ENCODE measurements at regions not wholly inside any gene's neighbourhood (a gene's known extent, or its start where the extent isn't known, plus 50 kb on each side); places are given as distances from the start of the nearest gene placed in this dataset.

DNA sequence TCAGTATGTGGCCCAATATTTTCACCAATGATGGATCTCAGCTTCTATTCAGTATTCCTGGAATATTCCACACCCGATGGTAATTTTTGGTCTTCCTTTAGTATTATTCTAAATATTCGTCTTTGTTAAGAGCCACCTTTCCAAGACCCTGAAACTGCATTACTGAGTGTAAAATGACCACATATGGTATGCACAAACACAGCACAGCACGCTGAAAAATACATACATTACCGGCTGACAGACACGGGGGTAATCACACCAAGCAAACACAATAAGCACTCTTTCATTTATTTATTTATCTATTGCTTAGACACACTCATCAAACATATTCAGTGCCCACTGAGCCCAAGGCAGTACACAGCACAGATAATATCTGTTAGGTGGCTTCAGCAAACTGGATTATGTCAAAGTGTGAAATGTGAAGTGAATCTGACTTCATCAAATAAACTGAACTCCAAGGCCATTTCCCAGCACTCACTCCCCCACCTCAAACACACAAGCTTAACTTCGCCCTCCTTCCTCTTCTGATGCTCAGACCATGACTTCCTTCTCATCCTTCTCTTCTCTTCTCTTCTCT, 1637.8 kb upstream of the C9orf72 start:
- TF ChIP-seq BACH1 (IDR thresholded peaks at IDR 0.05; ENCODE audit: low read length): no peak
- no peak for TF ChIP-seq RAD21 (IDR thresholded peaks at IDR 0.05 in 1 of 2, conservative IDR thresholded peaks at IDR 0.05 in 1 of 2; ENCODE audit: low read depth in 2 of 2, low read length in 2 of 2)
- no peak for TF ChIP-seq POLR2AphosphoS5 (IDR thresholded peaks at IDR 0.05; ENCODE audit: low read depth, low read length)
- TF ChIP-seq CTCF (IDR thresholded peaks at IDR 0.05; ENCODE audit: control extremely low read depth in 1 of 3, insufficient read depth in 1 of 3, low read depth in 1 of 3, low read length in 3 of 3): no peak
- TF ChIP-seq EZH2 (IDR thresholded peaks at IDR 0.05; ENCODE audit: low read depth, low read length, severe bottlenecking): no peak
- no peak for TF ChIP-seq EGR1 (IDR thresholded peaks at IDR 0.05; ENCODE audit: borderline replicate concordance, low read depth, low read length)
- TF ChIP-seq NRF1 (IDR thresholded peaks at IDR 0.05; ENCODE audit: low read depth, low read length): no peak
- no peak for TF ChIP-seq POLR2A (IDR thresholded peaks at IDR 0.05; ENCODE audit: control extremely low read depth in 1 of 2, low read depth in 2 of 2, low read length in 2 of 2)
- no peak for TF ChIP-seq HDAC2 (IDR thresholded peaks at IDR 0.05; ENCODE audit: borderline replicate concordance in 1 of 2, low read depth in 2 of 2, low read length in 2 of 2)
- no peak for TF ChIP-seq JUND (IDR thresholded peaks at IDR 0.05; ENCODE audit: low read length)
- TF ChIP-seq EP300 (IDR thresholded peaks at IDR 0.05; ENCODE audit: borderline replicate concordance in 1 of 2, low read depth in 2 of 2, low read length in 2 of 2): no peak
- TF ChIP-seq CBX8 (IDR thresholded peaks at IDR 0.05; ENCODE audit: borderline replicate concordance, low read depth, low read length): no peak
- TF ChIP-seq SP2 (IDR thresholded peaks at IDR 0.05; ENCODE audit: low read length): no peak
- no peak for TF ChIP-seq RFX5 (IDR thresholded peaks at IDR 0.05; ENCODE audit: borderline replicate concordance, low read depth, low read length)
